ENCODE measurements at regions not wholly inside any gene's neighbourhood (a gene's known extent, or its start where the extent isn't known, plus 50 kb on each side); places are given as distances from the start of the nearest gene placed in this dataset.
"Not testable (repeated sequence)": the region's sequence is repeated elsewhere in the genome, so short reads cannot be mapped to it uniquely, and the experiment has no call there.

DNA sequence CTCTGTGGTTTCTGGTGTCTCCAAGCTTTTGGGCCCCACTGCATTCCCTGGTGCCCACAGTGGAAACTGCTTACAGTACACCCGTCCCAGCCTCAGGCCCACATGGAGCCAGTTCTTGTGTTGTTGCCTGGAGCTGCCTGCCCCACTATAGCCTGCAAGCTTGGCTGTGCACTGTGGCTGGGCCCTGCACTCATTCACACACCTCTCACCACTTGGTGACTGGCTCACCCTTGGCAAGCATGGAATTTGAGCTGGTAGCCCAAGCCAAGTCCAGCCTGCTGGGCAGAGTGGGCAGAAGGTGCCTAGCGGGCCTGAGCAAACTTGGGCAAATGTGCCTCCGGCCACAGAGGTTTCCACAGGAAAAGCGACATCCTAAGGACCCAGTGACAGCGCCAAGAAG is 472.3 kb downstream of the MMUT start:
- Histone ChIP-seq H3K27ac (ENCODE audit: low read length) (no peak overlapping the region), H3K4me1 (ENCODE audit: control insufficient read depth, insufficient read depth, low read length) (no peaks in the 10 kb centered on the region), H3K36me3 (ENCODE audit: control insufficient read depth, insufficient read depth, low read length) (no peaks in the 10 kb centered on the region), H3K9me3 (ENCODE audit: control insufficient read depth, insufficient read depth, low read length) (peaks cover 29% of the 10 kb centered on the region), H3K4me3 (ENCODE audit: low read length) (no peak overlapping the region), H3K27me3 (ENCODE audit: control insufficient read depth, insufficient read depth, low read length) (no peaks in the 10 kb centered on the region)
- H3K4me3 Mint-ChIP-seq: no peak overlapping the region
- H3K36me3 Mint-ChIP-seq: peaks cover 5% of the 10 kb centered on the region
- H3K9me3 Mint-ChIP-seq: peaks cover 10 to 26% of the 10 kb centered on the region in 2 donors
- no peak for DNase-seq
- intact Hi-C loops (cut with micrococcal nuclease): no loop called here
- H3K4me1 Mint-ChIP-seq: no peaks in the 10 kb centered on the region
- no peak for ATAC-seq
- H3K27me3 Mint-ChIP-seq (ENCODE audit: low read depth in 2 of 2): no peaks in the 10 kb centered on the region
- no peak overlapping the region for H3K27ac Mint-ChIP-seq
- 92% methylated on average over 5 of the region's 5 CpGs for WGBS (ENCODE audit: insufficient coverage)
- TF ChIP-seq, protein P1, sequence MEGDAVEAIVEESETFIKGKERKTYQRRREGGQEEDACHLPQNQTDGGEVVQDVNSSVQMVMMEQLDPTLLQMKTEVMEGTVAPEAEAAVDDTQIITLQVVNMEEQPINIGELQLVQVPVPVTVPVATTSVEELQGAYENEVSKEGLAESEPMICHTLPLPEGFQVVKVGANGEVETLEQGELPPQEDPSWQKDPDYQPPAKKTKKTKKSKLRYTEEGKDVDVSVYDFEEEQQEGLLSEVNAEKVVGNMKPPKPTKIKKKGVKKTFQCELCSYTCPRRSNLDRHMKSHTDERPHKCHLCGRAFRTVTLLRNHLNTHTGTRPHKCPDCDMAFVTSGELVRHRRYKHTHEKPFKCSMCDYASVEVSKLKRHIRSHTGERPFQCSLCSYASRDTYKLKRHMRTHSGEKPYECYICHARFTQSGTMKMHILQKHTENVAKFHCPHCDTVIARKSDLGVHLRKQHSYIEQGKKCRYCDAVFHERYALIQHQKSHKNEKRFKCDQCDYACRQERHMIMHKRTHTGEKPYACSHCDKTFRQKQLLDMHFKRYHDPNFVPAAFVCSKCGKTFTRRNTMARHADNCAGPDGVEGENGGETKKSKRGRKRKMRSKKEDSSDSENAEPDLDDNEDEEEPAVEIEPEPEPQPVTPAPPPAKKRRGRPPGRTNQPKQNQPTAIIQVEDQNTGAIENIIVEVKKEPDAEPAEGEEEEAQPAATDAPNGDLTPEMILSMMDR (IDR thresholded peaks at IDR 0.05): no peak

DNA sequence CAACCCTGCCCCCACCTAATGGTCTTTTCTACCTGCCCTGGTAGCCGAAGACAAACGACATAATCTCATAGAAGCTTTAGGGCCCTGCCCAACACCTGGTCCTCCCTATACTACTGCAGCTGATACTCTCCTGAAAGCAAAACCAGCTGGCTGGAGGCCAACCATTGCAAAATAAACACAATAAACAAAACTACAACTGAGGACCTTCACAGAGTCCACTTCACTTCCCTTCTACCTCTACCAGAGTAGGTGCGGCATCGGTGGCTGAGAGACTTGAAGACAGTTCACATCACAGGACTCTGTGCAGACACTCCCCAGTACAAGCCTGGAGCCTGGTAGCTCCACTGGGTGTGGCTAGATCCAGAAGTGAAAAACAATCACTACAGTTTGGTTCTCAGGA is 476.2 kb downstream of the MMUT start:
- H3K27ac ChIP-seq (ENCODE audit: low read length): no peak overlapping the region
- intact Hi-C loops (cut with micrococcal nuclease): no loop called here
- no peak overlapping the region for H3K4me3 ChIP-seq (ENCODE audit: low read length)
- DNase-seq: no peak
- H3K36me3 Mint-ChIP-seq: no peaks in the 10 kb centered on the region
- no peaks in the 10 kb centered on the region for H3K4me1 Mint-ChIP-seq
- no peak overlapping the region for H3K4me3 Mint-ChIP-seq
- H3K27me3 ChIP-seq (ENCODE audit: control insufficient read depth, insufficient read depth, low read length): no peaks in the 10 kb centered on the region
- H3K27ac Mint-ChIP-seq: no peak overlapping the region
- peaks cover 13 to 24% of the 10 kb centered on the region in 2 donors for H3K9me3 Mint-ChIP-seq
- no peaks in the 10 kb centered on the region for H3K4me1 ChIP-seq (ENCODE audit: control insufficient read depth, insufficient read depth, low read length)
- H3K36me3 ChIP-seq (ENCODE audit: control insufficient read depth, insufficient read depth, low read length): no peaks in the 10 kb centered on the region
- TF ChIP-seq, protein P1 (IDR thresholded peaks at IDR 0.05): no peak
- WGBS (ENCODE audit: insufficient coverage): 91% methylated on average over 4 of the region's 4 CpGs
- ATAC-seq: no peak
- no peaks in the 10 kb centered on the region for H3K27me3 Mint-ChIP-seq (ENCODE audit: low read depth in 2 of 2)
- peaks cover 36% of the 10 kb centered on the region for H3K9me3 ChIP-seq (ENCODE audit: control insufficient read depth, insufficient read depth, low read length)

DNA sequence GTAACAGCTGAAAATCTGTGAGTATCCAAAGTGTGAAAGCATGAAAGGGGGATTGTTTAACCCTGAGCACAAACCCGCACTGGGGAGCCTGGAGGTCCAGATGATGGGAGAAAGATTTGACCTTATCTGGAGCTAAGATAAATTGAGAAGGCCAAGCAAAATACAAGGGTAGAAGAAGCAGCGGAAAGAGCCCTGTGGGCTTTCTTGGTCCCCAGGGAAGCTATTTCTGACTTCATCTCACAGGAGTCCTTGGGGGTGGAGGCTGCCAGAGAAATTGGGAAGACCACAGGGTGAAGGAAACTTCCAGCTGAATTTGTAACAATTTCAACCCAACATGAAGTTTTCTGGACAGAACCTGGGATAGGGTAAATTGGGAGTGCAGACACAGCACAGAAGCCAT is 476.9 kb downstream of the MMUT start:
- H3K9me3 Mint-ChIP-seq: peaks cover 11 to 21% of the 10 kb centered on the region in 2 donors

DNA sequence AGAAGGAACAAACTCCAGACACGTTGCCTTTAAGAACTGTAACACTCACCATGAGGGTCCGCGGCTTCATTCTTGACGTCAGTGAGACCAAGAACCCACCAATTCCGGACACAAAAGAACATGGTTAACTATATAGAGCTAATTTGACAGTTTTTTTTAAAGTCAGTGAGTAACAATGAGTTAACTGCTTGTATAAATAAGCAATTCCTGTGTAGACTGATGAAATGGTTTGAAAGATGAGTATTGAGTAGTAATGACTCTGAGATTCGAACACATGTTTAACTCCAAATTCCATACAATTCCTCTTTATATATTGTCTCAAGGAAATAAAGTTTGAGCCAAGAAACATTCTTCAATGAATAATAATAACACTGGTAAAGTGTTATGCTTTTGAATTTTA is 478.0 kb downstream of the MMUT start:
- ATAC-seq: no peak
- Mint-ChIP-seq H3K36me3 (no peaks in the 10 kb centered on the region), H3K9me3 (peaks cover 9 to 19% of the 10 kb centered on the region in 2 donors), H3K27me3 (ENCODE audit: low read depth in 2 of 2) (no peaks in the 10 kb centered on the region), H3K4me1 (no peaks in the 10 kb centered on the region), H3K4me3 (no peak overlapping the region), H3K27ac (no peak overlapping the region)
- WGBS (ENCODE audit: insufficient coverage): 87% methylated on average over 5 of the region's 6 CpGs
- Histone ChIP-seq H3K4me3 (ENCODE audit: low read length) (no peak overlapping the region), H3K4me1 (ENCODE audit: control insufficient read depth, insufficient read depth, low read length) (no peaks in the 10 kb centered on the region), H3K27me3 (ENCODE audit: control insufficient read depth, insufficient read depth, low read length) (no peaks in the 10 kb centered on the region), H3K27ac (ENCODE audit: low read length) (no peak overlapping the region), H3K36me3 (ENCODE audit: control insufficient read depth, insufficient read depth, low read length) (no peaks in the 10 kb centered on the region), H3K9me3 (ENCODE audit: control insufficient read depth, insufficient read depth, low read length) (peaks cover 28% of the 10 kb centered on the region)
- TF ChIP-seq, protein P1 (IDR thresholded peaks at IDR 0.05): no peak
- intact Hi-C loops (cut with micrococcal nuclease): no loop called here
- DNase-seq: no peak

More for the DNA sequence above, 476.9 kb downstream of the MMUT start:
- Mint-ChIP-seq H3K4me1 (no peaks in the 10 kb centered on the region), H3K4me3 (no peak overlapping the region), H3K36me3 (no peaks in the 10 kb centered on the region), H3K27ac (no peak overlapping the region), H3K27me3 (ENCODE audit: low read depth in 2 of 2) (no peaks in the 10 kb centered on the region)
- no peaks in the 10 kb centered on the region for H3K36me3 ChIP-seq (ENCODE audit: control insufficient read depth, insufficient read depth, low read length)
- intact Hi-C loops (cut with micrococcal nuclease): no loop called here
- TF ChIP-seq, protein P1 (IDR thresholded peaks at IDR 0.05): no peak
- H3K27me3 ChIP-seq (ENCODE audit: control insufficient read depth, insufficient read depth, low read length): no peaks in the 10 kb centered on the region
- H3K9me3 ChIP-seq (ENCODE audit: control insufficient read depth, insufficient read depth, low read length): peaks cover 36% of the 10 kb centered on the region
- no peak overlapping the region for H3K27ac ChIP-seq (ENCODE audit: low read length)
- H3K4me3 ChIP-seq (ENCODE audit: low read length): no peak overlapping the region
- WGBS (ENCODE audit: insufficient coverage): 81% methylated on average over 2 of the region's 2 CpGs
- H3K4me1 ChIP-seq (ENCODE audit: control insufficient read depth, insufficient read depth, low read length): no peaks in the 10 kb centered on the region
- ATAC-seq (no peak), DNase-seq (no peak)

DNA sequence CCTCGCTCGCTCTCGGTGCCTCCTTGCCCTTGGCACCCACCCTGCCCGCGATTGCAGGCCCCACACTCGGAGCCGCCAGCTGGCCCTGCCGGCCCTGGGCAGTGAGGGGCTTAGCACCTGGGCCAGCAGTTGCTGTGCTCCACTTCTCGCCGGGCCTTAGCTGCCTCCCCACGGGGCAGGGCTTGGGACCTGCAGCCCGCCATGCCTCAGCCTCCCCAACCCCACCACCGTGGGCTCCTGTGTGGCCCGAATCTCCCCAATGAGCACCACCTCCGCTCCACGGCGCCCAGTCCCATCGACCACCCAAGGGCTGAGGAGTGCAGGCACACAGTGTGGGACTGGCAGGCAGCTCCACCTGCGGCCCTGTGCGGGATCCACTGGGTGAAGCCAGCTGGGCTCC is 479.1 kb downstream of the MMUT start:
- H3K4me3 Mint-ChIP-seq; H3K4me1 Mint-ChIP-seq; H3K27me3 ChIP-seq (ENCODE audit: control insufficient read depth, insufficient read depth, low read length); intact Hi-C loops (cut with micrococcal nuclease); DNase-seq; H3K27ac ChIP-seq (ENCODE audit: low read length); H3K27ac Mint-ChIP-seq; H3K4me3 ChIP-seq (ENCODE audit: low read length); H3K27me3 Mint-ChIP-seq (ENCODE audit: low read depth in 2 of 2); H3K4me1 ChIP-seq (ENCODE audit: control insufficient read depth, insufficient read depth, low read length); H3K36me3 ChIP-seq (ENCODE audit: control insufficient read depth, insufficient read depth, low read length); ATAC-seq; H3K36me3 Mint-ChIP-seq: not testable (repeated sequence)
- peaks cover 9 to 19% of the 10 kb centered on the region in 2 donors for H3K9me3 Mint-ChIP-seq
- WGBS (ENCODE audit: insufficient coverage): 93% methylated on average over 20 of the region's 20 CpGs
- peaks cover 25% of the 10 kb centered on the region for H3K9me3 ChIP-seq (ENCODE audit: control insufficient read depth, insufficient read depth, low read length)

Data from natural killer cell (primary cell).